ENCODE measurements at regions not wholly inside any gene's neighbourhood (a gene's known extent, or its start where the extent isn't known, plus 50 kb on each side); places are given as distances from the start of the nearest gene placed in this dataset.

DNA sequence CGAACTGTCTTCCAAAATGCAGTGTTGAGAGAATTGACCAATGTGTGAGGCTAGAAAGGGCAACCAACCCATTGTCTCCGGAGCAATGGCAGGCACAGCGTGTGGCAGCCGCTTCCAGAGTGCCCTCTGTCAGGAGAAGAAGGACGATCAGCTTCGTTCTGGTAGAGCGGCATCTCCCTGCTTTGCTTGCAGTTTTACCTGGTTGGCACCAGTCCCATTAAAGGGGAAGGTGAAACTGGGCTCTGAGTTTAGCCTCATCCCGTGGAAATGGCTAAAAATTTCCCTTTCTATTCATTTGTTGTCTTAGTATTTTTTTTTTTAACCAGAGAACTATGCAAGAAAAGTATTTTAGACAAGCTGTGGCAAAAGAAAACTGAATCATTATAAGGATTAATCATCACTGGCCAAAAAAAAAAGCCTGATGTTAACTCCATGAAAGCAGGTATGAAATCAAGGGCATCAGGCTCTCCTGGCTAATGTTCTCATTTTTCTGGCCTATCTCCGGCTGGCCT lies 81.5 kb upstream of the SLC7A1 start:
- no peak for TF ChIP-seq POLR2AphosphoS5 (IDR thresholded peaks at IDR 0.05)
- TF ChIP-seq, protein P1, sequence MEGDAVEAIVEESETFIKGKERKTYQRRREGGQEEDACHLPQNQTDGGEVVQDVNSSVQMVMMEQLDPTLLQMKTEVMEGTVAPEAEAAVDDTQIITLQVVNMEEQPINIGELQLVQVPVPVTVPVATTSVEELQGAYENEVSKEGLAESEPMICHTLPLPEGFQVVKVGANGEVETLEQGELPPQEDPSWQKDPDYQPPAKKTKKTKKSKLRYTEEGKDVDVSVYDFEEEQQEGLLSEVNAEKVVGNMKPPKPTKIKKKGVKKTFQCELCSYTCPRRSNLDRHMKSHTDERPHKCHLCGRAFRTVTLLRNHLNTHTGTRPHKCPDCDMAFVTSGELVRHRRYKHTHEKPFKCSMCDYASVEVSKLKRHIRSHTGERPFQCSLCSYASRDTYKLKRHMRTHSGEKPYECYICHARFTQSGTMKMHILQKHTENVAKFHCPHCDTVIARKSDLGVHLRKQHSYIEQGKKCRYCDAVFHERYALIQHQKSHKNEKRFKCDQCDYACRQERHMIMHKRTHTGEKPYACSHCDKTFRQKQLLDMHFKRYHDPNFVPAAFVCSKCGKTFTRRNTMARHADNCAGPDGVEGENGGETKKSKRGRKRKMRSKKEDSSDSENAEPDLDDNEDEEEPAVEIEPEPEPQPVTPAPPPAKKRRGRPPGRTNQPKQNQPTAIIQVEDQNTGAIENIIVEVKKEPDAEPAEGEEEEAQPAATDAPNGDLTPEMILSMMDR (IDR thresholded peaks at IDR 0.05), result no peak
- no peak for TF ChIP-seq POLR2A (IDR thresholded peaks at IDR 0.05)

Data from upper lobe of left lung (tissue), 4 donors.